Gastroesophageal sphincter (tissue), 3 donors: ENCODE measurements at regions not wholly inside any gene's neighbourhood (a gene's known extent, or its start where the extent isn't known, plus 50 kb on each side); places are given as distances from the start of the nearest gene placed in this dataset.

Source experiments
- CTCF ChIP-seq, 4 experiments: fragments of 200-600 bp in 2 of 4; fragments of 450-650 bp in 2 of 4; sonication (generic) in 1 of 4; IDR thresholded peaks; one replicate each; pipeline ENCODE4 v1.5.1; 2017 to 2019; ENCODE audit warnings: antibody characterized with exemption in 4 of 4, mild to moderate bottlenecking in 2 of 4, moderate library complexity in 2 of 4
- EP300 ChIP-seq: sonication (generic); formaldehyde crosslinking; IDR thresholded peaks from one replicate; pipeline ENCODE4 v1.6.1; 2017; ENCODE audit warnings: antibody characterized with exemption, mild to moderate bottlenecking
- POLR2A ChIP-seq, 2 donors: fragments of 450-650 bp; IDR thresholded peaks; one replicate each; pipeline ENCODE4 v1.6.1; 2017; ENCODE audit warnings: antibody characterized with exemption in 2 of 2, mild to moderate bottlenecking in 2 of 2, moderate library complexity in 1 of 2
- POLR2AphosphoS5 ChIP-seq: sonication (generic); formaldehyde crosslinking; IDR thresholded peaks from one replicate; pipeline ENCODE4 v1.6.1; 2017; ENCODE audit warnings: antibody characterized with exemption

GRCh38 chr6:53439556-53439955 lies 90.8 kb upstream of the ELOVL5 start:
- TF ChIP-seq CTCF (IDR thresholded peaks at IDR 0.05), result no peak
- TF ChIP-seq POLR2AphosphoS5, result peak; percentile 63
- TF ChIP-seq EP300, result no peak
- no peak for TF ChIP-seq POLR2A (IDR thresholded peaks at IDR 0.05)
